GM23338 (cell line): ENCODE measurements at regions not wholly inside any gene's neighbourhood (a gene's known extent, or its start where the extent isn't known, plus 50 kb on each side); places are given as distances from the start of the nearest gene placed in this dataset.

Experiments
- CREB1 ChIP-seq: fragments of 250-450 bp; sonication (Bioruptor Pico); IDR thresholded peaks from 2 replicates; pipeline ENCODE4 v1.5.0; 2020; ENCODE audit warnings: low read depth, mild to moderate bottlenecking, moderate library complexity
- POLR2AphosphoS5 ChIP-seq: IDR thresholded peaks from 2 replicates; pipeline ENCODE4 v1.6.1; 2016; ENCODE audit warnings: antibody characterized with exemption, low read depth
- TF ChIP-seq, protein P1 (sequence below), 2 experiments: fragments of 200-600 bp in 1 of 2; sonication (generic) in 1 of 2; conservative IDR thresholded peaks; 2 replicates each; pipeline versions ENCODE4 v1.5.1 to v1.6.1; 2016 to 2017; ENCODE audit warnings: antibody characterized with exemption in 2 of 2, low read depth in 2 of 2, mild to moderate bottlenecking in 2 of 2, moderate library complexity in 1 of 2

DNA sequence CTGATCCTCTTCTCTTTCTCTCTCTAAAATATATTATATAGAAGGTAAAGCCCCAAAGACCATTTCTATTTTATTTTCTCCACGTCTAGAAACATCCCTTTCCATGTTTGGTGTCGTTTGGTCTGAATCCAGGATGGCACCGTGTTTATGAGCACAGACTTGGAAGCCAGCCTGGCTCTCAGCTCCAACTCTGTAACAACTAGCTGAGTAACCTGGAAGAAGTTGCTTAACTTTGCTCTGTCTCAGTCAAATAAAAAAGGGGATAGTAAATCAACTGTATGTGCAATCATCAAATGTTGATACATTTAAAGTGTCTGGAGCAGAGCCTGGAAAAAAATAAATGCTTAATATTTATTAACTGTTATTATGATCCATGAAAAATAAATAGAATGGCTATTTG lies 249.8 kb upstream of the MAF start:
- TF ChIP-seq, protein P1, sequence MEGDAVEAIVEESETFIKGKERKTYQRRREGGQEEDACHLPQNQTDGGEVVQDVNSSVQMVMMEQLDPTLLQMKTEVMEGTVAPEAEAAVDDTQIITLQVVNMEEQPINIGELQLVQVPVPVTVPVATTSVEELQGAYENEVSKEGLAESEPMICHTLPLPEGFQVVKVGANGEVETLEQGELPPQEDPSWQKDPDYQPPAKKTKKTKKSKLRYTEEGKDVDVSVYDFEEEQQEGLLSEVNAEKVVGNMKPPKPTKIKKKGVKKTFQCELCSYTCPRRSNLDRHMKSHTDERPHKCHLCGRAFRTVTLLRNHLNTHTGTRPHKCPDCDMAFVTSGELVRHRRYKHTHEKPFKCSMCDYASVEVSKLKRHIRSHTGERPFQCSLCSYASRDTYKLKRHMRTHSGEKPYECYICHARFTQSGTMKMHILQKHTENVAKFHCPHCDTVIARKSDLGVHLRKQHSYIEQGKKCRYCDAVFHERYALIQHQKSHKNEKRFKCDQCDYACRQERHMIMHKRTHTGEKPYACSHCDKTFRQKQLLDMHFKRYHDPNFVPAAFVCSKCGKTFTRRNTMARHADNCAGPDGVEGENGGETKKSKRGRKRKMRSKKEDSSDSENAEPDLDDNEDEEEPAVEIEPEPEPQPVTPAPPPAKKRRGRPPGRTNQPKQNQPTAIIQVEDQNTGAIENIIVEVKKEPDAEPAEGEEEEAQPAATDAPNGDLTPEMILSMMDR (conservative IDR thresholded peaks at IDR 0.05; ENCODE audit: low read depth in 2 of 2) = no peak
- TF ChIP-seq POLR2AphosphoS5 (no peak), CREB1 (CRISPR knock-in tag) (no peak)
